ENCODE measurements at regions not wholly inside any gene's neighbourhood (a gene's known extent, or its start where the extent isn't known, plus 50 kb on each side); places are given as distances from the start of the nearest gene placed in this dataset.
"Not testable (repeated sequence)": the region's sequence is repeated elsewhere in the genome, so short reads cannot be mapped to it uniquely, and the experiment has no call there.

GRCh38 chr15:66635817-66636216 lies 66.2 kb upstream of the SMAD6 start:
- no peak for DNase-seq (ENCODE audit: low spot score)

- not testable (repeated sequence) for DNase-seq (ENCODE audit: low spot score)
These were observed 65.0 kb upstream of the SMAD6 start for GRCh38 chr15:66637044-66637443.

- no peak for DNase-seq (ENCODE audit: low spot score)
These were observed 63.7 kb upstream of the SMAD6 start for GRCh38 chr15:66638377-66638776.

GRCh38 chr15:66641485-66642315 lies 60.3 kb upstream of the SMAD6 start:
- no peak for DNase-seq (ENCODE audit: low spot score)

- no peak for DNase-seq (ENCODE audit: low spot score)
These were observed 59.5 kb upstream of the SMAD6 start for GRCh38 chr15:66642514-66642913.

GRCh38 chr15:66643033-66643432 lies 59.0 kb upstream of the SMAD6 start:
- no peak for DNase-seq (ENCODE audit: low spot score)

- DNase-seq (ENCODE audit: low spot score): no peak
These were observed 57.8 kb upstream of the SMAD6 start for GRCh38 chr15:66644000-66644787.

GRCh38 chr15:66644869-66645268 lies 57.2 kb upstream of the SMAD6 start:
- DNase-seq (ENCODE audit: low spot score): peak; percentile 51

GRCh38 chr15:66646308-66646707 lies 55.7 kb upstream of the SMAD6 start:
- DNase-seq (ENCODE audit: low spot score): peak; percentile 88

- no peak for DNase-seq (ENCODE audit: low spot score)
These were observed 55.2 kb upstream of the SMAD6 start for GRCh38 chr15:66646799-66647198.

- no peak for DNase-seq (ENCODE audit: low spot score)
These were observed 54.7 kb upstream of the SMAD6 start for GRCh38 chr15:66647358-66647757.

GRCh38 chr15:66648588-66648987 lies 53.4 kb upstream of the SMAD6 start:
- no peak for DNase-seq (ENCODE audit: low spot score)

- DNase-seq (ENCODE audit: low spot score): no peak
These were observed 52.6 kb upstream of the SMAD6 start for GRCh38 chr15:66649235-66649984.

GRCh38 chr15:66650433-66650832 lies 51.6 kb upstream of the SMAD6 start:
- DNase-seq (ENCODE audit: low spot score): peak; percentile 66

GRCh38 chr15:66651198-66651597 lies 50.8 kb upstream of the SMAD6 start:
- DNase-seq (ENCODE audit: low spot score): no peak

GRCh38 chr15:66651913-66652642 lies 50.0 kb upstream of the SMAD6 start:
- no peak for DNase-seq (ENCODE audit: low spot score)
